Calu3 (cell line): ENCODE measurements at regions not wholly inside any gene's neighbourhood (a gene's known extent, or its start where the extent isn't known, plus 50 kb on each side); places are given as distances from the start of the nearest gene placed in this dataset.

Source experiments
- BruUV-seq: library from RNA; stranded (reverse); fragments of 400-500 nt; replicated peaks from 2 replicates; lab custom pipeline; 2021; lab: Mats Ljungman, UMichigan
- CTCF ChIA-PET: fragments of 300-600 bp; sonication (Branson Sonifier 250); formaldehyde crosslinking; loops from one replicate; lab custom pipeline; 2022; ENCODE audit warnings: antibody characterized with exemption; lab: Charles Lee
- DNase-seq: peaks from one replicate; pipeline ENCODE4 v3.0.0; 2022
- H3K27ac Mint-ChIP-seq: one replicate; pipeline ENCODE4 v1.8.0; 2022; ENCODE audit warnings: mixed read lengths; ENCODE audit not compliant: unreplicated experiment
- H3K27me3 Mint-ChIP-seq: one replicate; pipeline ENCODE4 v1.8.0; 2022; ENCODE audit warnings: mixed read lengths; ENCODE audit not compliant: unreplicated experiment
- H3K36me3 Mint-ChIP-seq: one replicate; pipeline ENCODE4 v1.8.0; 2022; ENCODE audit warnings: mild to moderate bottlenecking, moderate library complexity, mixed read lengths; ENCODE audit not compliant: insufficient read depth, unreplicated experiment
- H3K4me1 Mint-ChIP-seq: one replicate; pipeline ENCODE4 v1.8.0; 2022; ENCODE audit warnings: mild to moderate bottlenecking, low read depth, mixed read lengths; ENCODE audit not compliant: unreplicated experiment
- H3K4me3 Mint-ChIP-seq: one replicate; pipeline ENCODE4 v1.8.0; 2022; ENCODE audit warnings: mild to moderate bottlenecking, low read depth, moderate library complexity, mixed read lengths; ENCODE audit not compliant: unreplicated experiment
- H3K9me3 Mint-ChIP-seq: one replicate; pipeline ENCODE4 v1.8.0; 2022; ENCODE audit warnings: low read depth, mixed read lengths; ENCODE audit not compliant: unreplicated experiment
- intact Hi-C: fragments of 100-400 bp; cut with micrococcal nuclease; formaldehyde crosslinking; loops from one replicate; pipeline ENCODE4 v1.10.0; 2022; ENCODE audit not compliant: unreplicated experiment
- TF ChIP-seq, protein P1 (sequence below): fragments of 200-600 bp; IDR thresholded peaks from one replicate; pipeline ENCODE4 v1.8.0; 2022; ENCODE audit warnings: antibody characterized with exemption; ENCODE audit not compliant: unreplicated experiment

DNA sequence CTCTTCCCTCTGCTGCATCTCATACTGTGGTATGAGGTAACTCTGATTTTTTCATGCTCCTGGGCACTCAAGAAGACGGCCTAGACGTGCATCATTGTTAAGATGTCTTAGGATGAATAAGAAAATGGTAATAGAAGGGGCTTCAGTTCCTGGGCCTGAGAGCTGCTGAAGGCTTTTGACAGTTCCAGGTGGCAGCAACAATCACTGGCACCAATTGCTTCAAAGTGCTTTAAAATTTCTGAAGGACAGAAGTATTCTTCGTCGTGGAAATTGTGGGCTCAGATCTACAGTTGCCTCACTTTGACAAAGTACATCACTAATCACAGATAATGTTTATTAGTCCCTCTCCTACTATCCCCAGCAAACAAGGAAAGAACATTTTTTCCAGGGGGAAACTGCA is 536.6 kb upstream of the CAMK1G start:
- TF ChIP-seq, protein P1, sequence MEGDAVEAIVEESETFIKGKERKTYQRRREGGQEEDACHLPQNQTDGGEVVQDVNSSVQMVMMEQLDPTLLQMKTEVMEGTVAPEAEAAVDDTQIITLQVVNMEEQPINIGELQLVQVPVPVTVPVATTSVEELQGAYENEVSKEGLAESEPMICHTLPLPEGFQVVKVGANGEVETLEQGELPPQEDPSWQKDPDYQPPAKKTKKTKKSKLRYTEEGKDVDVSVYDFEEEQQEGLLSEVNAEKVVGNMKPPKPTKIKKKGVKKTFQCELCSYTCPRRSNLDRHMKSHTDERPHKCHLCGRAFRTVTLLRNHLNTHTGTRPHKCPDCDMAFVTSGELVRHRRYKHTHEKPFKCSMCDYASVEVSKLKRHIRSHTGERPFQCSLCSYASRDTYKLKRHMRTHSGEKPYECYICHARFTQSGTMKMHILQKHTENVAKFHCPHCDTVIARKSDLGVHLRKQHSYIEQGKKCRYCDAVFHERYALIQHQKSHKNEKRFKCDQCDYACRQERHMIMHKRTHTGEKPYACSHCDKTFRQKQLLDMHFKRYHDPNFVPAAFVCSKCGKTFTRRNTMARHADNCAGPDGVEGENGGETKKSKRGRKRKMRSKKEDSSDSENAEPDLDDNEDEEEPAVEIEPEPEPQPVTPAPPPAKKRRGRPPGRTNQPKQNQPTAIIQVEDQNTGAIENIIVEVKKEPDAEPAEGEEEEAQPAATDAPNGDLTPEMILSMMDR = no peak
- no peak overlapping the region for H3K27ac Mint-ChIP-seq
- no peaks in the 10 kb centered on the region for H3K9me3 Mint-ChIP-seq
- H3K36me3 Mint-ChIP-seq = no peaks in the 10 kb centered on the region
- CTCF ChIA-PET = no interaction called here
- peaks cover 25% of the 10 kb centered on the region for H3K4me1 Mint-ChIP-seq
- intact Hi-C loops = no loop called here
- H3K27me3 Mint-ChIP-seq = no peaks in the 10 kb centered on the region
- BruUV-seq = no TSS peak
- DNase-seq = no peak
- H3K4me3 Mint-ChIP-seq = no peak overlapping the region

GRCh38 chr1:209048941-209049669 is 534.4 kb upstream of the CAMK1G start:
- BruUV-seq = no TSS peak
- Mint-ChIP-seq H3K4me3 (no peak overlapping the region), H3K27me3 (peaks cover 9% of the 10 kb centered on the region), H3K4me1 (peaks cover 25% of the 10 kb centered on the region), H3K9me3 (no peaks in the 10 kb centered on the region), H3K27ac (no peak overlapping the region), H3K36me3 (no peaks in the 10 kb centered on the region)
- TF ChIP-seq, protein P1 = no peak
- CTCF ChIA-PET = interaction anchor here (0.9 kb wide), 1 partner anchor 10 kb away, joined by 3 read pairs; no protein-coding TSS in a partner anchor
- intact Hi-C loops = no loop called here
- DNase-seq = no peak

DNA sequence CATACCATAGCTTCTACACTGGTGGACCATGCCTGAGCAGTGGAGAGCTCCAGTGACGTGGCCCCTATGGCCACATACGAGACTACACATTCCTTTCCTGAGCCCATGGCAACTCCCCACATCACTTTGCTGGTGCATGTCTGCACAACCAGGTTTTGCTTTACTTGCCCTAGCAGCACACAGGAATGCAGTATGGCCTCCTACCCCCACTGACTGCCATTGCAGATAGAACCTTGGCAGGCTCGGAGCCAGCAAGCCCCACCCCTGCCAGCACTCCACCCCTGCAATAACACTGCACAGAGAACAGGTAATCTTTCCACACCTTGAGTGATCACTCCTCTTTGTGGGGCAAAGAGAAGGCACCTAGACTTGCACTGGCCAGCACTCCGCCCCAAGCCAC is 531.9 kb upstream of the CAMK1G start:
- no peaks in the 10 kb centered on the region for H3K36me3 Mint-ChIP-seq
- no peak overlapping the region for H3K4me3 Mint-ChIP-seq
- TF ChIP-seq, protein P1 = no peak
- no peak overlapping the region for H3K27ac Mint-ChIP-seq
- DNase-seq = no peak
- H3K27me3 Mint-ChIP-seq = peaks cover 15% of the 10 kb centered on the region
- CTCF ChIA-PET = no interaction called here
- H3K9me3 Mint-ChIP-seq = no peaks in the 10 kb centered on the region
- no TSS peak for BruUV-seq
- peaks cover 11% of the 10 kb centered on the region for H3K4me1 Mint-ChIP-seq
- intact Hi-C loops = no loop called here

DNA sequence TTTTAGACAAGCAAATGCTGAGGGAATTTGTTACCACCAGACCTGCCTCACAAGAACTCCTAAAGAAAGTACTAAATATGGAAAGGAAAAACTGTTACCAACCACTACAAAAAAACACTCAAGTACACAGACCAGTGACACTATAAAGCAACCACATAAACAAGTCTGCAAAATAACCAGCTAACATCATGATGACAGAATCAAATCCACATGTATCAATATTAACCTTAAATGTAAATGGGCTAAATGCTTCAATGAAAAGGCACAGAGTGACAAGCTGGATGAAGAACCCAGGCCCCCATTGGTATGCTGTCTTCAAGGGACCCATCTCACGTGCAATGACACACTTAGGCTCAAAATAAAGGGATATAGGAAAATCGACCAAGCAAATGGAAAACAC is 529.9 kb upstream of the CAMK1G start:
- Mint-ChIP-seq H3K9me3 (no peaks in the 10 kb centered on the region), H3K27ac (no peak overlapping the region), H3K27me3 (peaks cover 15% of the 10 kb centered on the region), H3K4me3 (no peak overlapping the region), H3K4me1 (peaks cover 10% of the 10 kb centered on the region), H3K36me3 (no peaks in the 10 kb centered on the region)
- TF ChIP-seq, protein P1 = no peak
- CTCF ChIA-PET = no interaction called here
- no TSS peak for BruUV-seq
- DNase-seq = no peak
- intact Hi-C loops = no loop called here
